Heart left ventricle (tissue), 16 donors: ENCODE measurements at regions not wholly inside any gene's neighbourhood (a gene's known extent, or its start where the extent isn't known, plus 50 kb on each side); places are given as distances from the start of the nearest gene placed in this dataset.
"Not testable (repeated sequence)": the region's sequence is repeated elsewhere in the genome, so short reads cannot be mapped to it uniquely, and the experiment has no call there.

Source experiments
- ATAC-seq, 4 donors: fragments of 200-7000 bp; cut with Tn5 transposase; one replicate each; pipeline ENCODE4 v1.9.1; 2020 to 2022; ENCODE audit warnings: moderate library complexity in 4 of 4, mild to moderate bottlenecking in 3 of 4, moderate number of reproducible peaks in 1 of 4
- DNase-seq, 5 donors: peaks; one replicate each; pipeline ENCODE4 v3.0.0-alpha.2; 2020
- H3K27ac ChIP-seq, 12 donors: fragments of 200-600 bp; sonication (generic) in 4 of 12; one replicate each; pipeline versions ENCODE4 v1.5.0 to v1.8.0; 2016 to 2022; ENCODE audit warnings: mild to moderate bottlenecking in 2 of 12
- H3K27me3 ChIP-seq, 9 donors: fragments of 200-600 bp; sonication (generic) in 2 of 9; one replicate each; pipeline versions ENCODE4 v1.5.1 to v1.8.0; 2016 to 2022; ENCODE audit warnings: mild to moderate bottlenecking in 3 of 9
- H3K36me3 ChIP-seq, 9 donors: fragments of 200-600 bp; sonication (generic) in 2 of 9; one replicate each; pipeline versions ENCODE4 v1.5.0 to v1.8.0; 2018 to 2022; ENCODE audit warnings: mild to moderate bottlenecking in 2 of 9
- H3K4me1 ChIP-seq, 12 donors: fragments of 200-600 bp; sonication (generic) in 4 of 12; one replicate each; pipeline versions ENCODE4 v1.5.0 to v1.8.0; 2016 to 2022; ENCODE audit warnings: mild to moderate bottlenecking in 3 of 12
- H3K4me3 ChIP-seq, 12 donors: fragments of 200-600 bp; sonication (generic) in 4 of 12; one replicate each; pipeline versions ENCODE4 v1.5.0 to v1.8.0; 2017 to 2022; ENCODE audit warnings: mild to moderate bottlenecking in 9 of 12, moderate library complexity in 4 of 12
- H3K9me3 ChIP-seq, 12 donors: fragments of 200-600 bp; sonication (generic) in 4 of 12; one replicate each; pipeline versions ENCODE4 v1.5.0 to v1.8.0; 2016 to 2022; ENCODE audit warnings: mild to moderate bottlenecking in 1 of 12
- POLR2A ChIP-seq, 2 donors: fragments of 450-650 bp; IDR thresholded peaks; one replicate each; pipeline ENCODE4 v1.6.1; 2017; ENCODE audit warnings: antibody characterized with exemption in 2 of 2, mild to moderate bottlenecking in 2 of 2, moderate library complexity in 2 of 2
- WGBS, 4 donors: extraction: QIAGEN DNeasy Blood & Tissue Kit in 2 of 4; methylation state at CpG; one replicate each; pipeline versions ENCODE4 v1.1.5 to v1.1.7; 2013 to 2018; 5-methylcytosine and 5-hydroxymethylcytosine counted together
- intact Hi-C, 10 donors: fragments of 100-400 bp; cut with DNase I; formaldehyde crosslinking; loops; one replicate each; pipeline versions ENCODE4 v1.11.1 to v1.14.2; 2022
- TF ChIP-seq, protein P1 (sequence below), 12 donors: fragments of 200-600 bp; sonication (generic) in 4 of 12; IDR thresholded peaks; one replicate each; pipeline versions ENCODE4 v1.5.0 to v1.8.0; 2018 to 2022; ENCODE audit warnings: antibody characterized with exemption in 12 of 12, mild to moderate bottlenecking in 5 of 12
- donor health status: ischemic (EF 13 %, LVEDD 7.1; RV severe dilation, severe dysfunction).
- donor health status: healthy with polysubstance abuse.
- donor health status: DM: no; HTN: yes; CAD: no.
- donor health status: DM: no; HTN: no; CAD: no.
- donor health status: ischemic (EF 25% LVEDD 6.9; RV normal size, moderate dysfunction).
- donor health status: ischemic (EF 25% LVEDD 5.7; RV mildly dilated, moderate dysfunction).
- donor health status: healthy.
- donor health status: DM: yes; HTN: yes; CAD: no.
- donor health status: ischemic (EF 35%, LVEDD 5.7; RV mildly dilated, moderate dysfunction).
- donor health status: nonischemic (EF 11% LVEDD 7.7; RV severe dilation, severe dysfunction).
- donor health status: DM: yes; HTN: yes; CAD: no.
- donor health status: PGD.
- donor health status: ischemic (EF 29% LVEDD 5.4; RV normal size, mild dysfunction).
- donor health status: nonischemic (EF 23%, LVEDD 6.1; RV moderate dilation, normal function).

DNA sequence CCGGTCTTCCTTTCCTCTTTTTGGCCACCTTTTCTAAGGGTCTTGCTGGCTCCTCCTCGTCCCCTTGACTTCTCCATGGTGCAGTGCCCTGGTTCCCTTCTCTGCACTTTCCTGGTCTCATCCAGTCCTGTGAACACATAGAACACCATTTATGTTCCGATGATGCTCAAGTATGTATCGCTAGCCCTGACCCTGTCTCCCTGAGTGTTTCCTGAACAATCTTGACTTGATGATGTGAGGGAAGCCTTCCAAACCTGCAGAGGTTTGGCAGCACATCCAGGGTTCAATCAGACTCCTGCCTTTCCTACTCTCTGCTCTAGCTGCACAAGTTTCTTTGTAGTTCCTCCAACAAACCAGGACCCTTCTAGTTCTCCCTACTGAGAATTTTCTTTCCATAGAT lies 132.1 kb downstream of the RGPD3 start:
- Histone ChIP-seq H3K4me3 (no peak overlapping the region), H3K4me1 (peaks cover 0 to 25% (median 0%) of the 10 kb centered on the region in 12 donors), H3K27me3 (no peaks in the 10 kb centered on the region), H3K27ac (peak overlapping the region in 1 of 12 donors; percentile 62), H3K36me3 (no peaks in the 10 kb centered on the region), H3K9me3 (peaks cover 0 to 1% (median 0%) of the 10 kb centered on the region in 12 donors)
- intact Hi-C loops: no loop called here
- TF ChIP-seq, protein P1, sequence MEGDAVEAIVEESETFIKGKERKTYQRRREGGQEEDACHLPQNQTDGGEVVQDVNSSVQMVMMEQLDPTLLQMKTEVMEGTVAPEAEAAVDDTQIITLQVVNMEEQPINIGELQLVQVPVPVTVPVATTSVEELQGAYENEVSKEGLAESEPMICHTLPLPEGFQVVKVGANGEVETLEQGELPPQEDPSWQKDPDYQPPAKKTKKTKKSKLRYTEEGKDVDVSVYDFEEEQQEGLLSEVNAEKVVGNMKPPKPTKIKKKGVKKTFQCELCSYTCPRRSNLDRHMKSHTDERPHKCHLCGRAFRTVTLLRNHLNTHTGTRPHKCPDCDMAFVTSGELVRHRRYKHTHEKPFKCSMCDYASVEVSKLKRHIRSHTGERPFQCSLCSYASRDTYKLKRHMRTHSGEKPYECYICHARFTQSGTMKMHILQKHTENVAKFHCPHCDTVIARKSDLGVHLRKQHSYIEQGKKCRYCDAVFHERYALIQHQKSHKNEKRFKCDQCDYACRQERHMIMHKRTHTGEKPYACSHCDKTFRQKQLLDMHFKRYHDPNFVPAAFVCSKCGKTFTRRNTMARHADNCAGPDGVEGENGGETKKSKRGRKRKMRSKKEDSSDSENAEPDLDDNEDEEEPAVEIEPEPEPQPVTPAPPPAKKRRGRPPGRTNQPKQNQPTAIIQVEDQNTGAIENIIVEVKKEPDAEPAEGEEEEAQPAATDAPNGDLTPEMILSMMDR (IDR thresholded peaks at IDR 0.05): no peak
- TF ChIP-seq POLR2A (IDR thresholded peaks at IDR 0.05): no peak
- DNase-seq (no peak), ATAC-seq (peak in 1 of 4 donors; percentile 25)
- WGBS, 4 donors: 60 to 72% (median 67%) methylated on average over 4 of the region's 4 CpGs

GRCh38 chr2:106334802-106335201 lies 133.4 kb downstream of the RGPD3 start:
- no peak for DNase-seq
- Histone ChIP-seq H3K27ac (peak overlapping the region in 7 of 12 donors; percentile 24 to 64 (median 47)), H3K9me3 (peaks cover 0 to 4% (median 0%) of the 10 kb centered on the region in 12 donors), H3K27me3 (no peaks in the 10 kb centered on the region), H3K36me3 (no peaks in the 10 kb centered on the region), H3K4me3 (no peak overlapping the region), H3K4me1 (peaks cover 0 to 25% (median 0%) of the 10 kb centered on the region in 12 donors)
- WGBS, 4 donors: 20 to 27% (median 23%) methylated on average over 4 of the region's 4 CpGs
- TF ChIP-seq, protein P1 (IDR thresholded peaks at IDR 0.05): no peak
- no peak for TF ChIP-seq POLR2A (IDR thresholded peaks at IDR 0.05)
- peak in 3 of 4 donors; percentile 89 to 90 (median 89) for ATAC-seq
- intact Hi-C loops: no loop called here

GRCh38 chr2:106333253-106333873 lies 134.8 kb downstream of the RGPD3 start:
- H3K27me3 ChIP-seq, H3K4me3 ChIP-seq, ATAC-seq, DNase-seq, intact Hi-C loops, H3K36me3 ChIP-seq, H3K27ac ChIP-seq, H3K9me3 ChIP-seq: not testable (repeated sequence)
- 88 to 94% (median 92%) methylated on average over 10 of the region's 10 CpGs for WGBS, 4 donors
- H3K4me1 ChIP-seq: peaks cover 0 to 25% (median 0%) of the 10 kb centered on the region in 12 donors

DNA sequence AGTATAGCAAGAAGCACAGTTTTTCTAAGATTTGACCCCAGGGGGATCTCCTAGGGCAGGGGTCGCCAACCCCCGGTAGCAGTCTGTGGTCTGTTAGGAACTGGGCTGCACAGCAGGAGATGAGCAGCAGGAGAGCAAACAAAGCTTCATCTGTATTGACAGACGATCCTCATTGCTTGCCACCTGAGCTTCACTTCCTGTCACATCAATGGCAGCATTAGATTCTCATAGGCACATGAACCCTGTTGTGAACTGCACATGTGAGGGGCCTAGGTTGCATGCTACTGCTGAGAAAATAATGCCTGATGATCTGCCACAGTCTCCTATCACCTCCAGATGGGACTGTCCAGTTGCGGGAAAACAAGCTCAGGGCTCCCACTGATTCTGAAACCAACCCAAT lies 136.2 kb downstream of the RGPD3 start:
- no peak overlapping the region for H3K4me3 ChIP-seq
- H3K4me1 ChIP-seq: peaks cover 0 to 25% (median 0%) of the 10 kb centered on the region in 12 donors
- no peak overlapping the region for H3K27ac ChIP-seq
- WGBS, 4 donors: 49 to 59% (median 55%) methylated on average over 4 of the region's 4 CpGs
- H3K27me3 ChIP-seq: no peaks in the 10 kb centered on the region
- intact Hi-C loops: no loop called here
- ATAC-seq: no peak
- TF ChIP-seq POLR2A (IDR thresholded peaks at IDR 0.05): no peak
- TF ChIP-seq, protein P1 (IDR thresholded peaks at IDR 0.05): no peak
- DNase-seq: no peak
- peaks cover 0 to 4% (median 0%) of the 10 kb centered on the region in 12 donors for H3K9me3 ChIP-seq
- H3K36me3 ChIP-seq: no peaks in the 10 kb centered on the region

DNA sequence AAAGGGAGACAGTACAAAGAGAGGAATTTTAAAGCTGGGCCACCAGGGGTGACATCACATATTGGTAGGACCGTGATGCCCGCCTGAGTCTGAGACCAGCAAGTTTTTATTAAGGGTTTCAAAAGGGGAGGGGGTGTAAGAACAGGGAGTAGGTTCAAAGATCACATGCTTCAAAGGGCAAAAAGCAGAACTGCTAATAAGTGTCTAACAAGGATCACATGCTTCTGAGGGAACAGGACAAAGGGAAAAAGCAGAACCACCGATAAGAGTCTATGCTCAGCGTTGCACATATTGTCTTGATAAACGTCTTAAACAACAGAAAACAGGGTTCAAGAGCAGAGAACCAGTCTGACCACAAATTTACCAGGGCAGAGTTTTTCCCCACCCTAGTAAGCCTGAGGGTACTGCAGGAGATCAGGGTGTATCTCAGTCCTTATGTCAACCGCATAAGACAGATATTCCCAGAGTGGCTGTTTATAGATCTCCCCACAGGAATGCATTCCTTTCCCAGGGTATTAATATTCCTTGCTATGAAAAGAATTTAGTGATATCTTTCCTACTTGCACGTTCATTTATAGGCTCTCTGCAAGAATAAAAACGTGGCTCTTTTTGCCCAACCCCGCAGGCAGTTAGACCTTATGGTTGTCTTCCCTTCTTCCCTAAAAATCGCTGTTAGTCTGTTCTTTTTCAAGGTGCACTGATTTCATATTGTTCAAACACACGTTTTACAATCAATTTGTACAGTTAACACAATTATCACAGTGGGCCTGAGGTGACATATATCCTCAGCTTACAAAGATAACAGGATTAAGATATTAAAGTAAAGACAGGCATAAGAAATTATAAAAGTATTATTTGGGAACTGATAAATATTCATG lies 136.5 kb upstream of the UXS1 start:
- WGBS, 4 donors: 60 to 67% (median 64%) methylated on average over 11 of the region's 11 CpGs
- intact Hi-C loops: loop anchor here in 1 of 10 donors (2.0 kb wide), 1 partner anchor 70 kb away; no protein-coding TSS in a partner anchor

More for the DNA sequence above, 136.5 kb upstream of the UXS1 start:
- H3K27ac ChIP-seq, ATAC-seq, DNase-seq, H3K4me3 ChIP-seq, H3K36me3 ChIP-seq, H3K27me3 ChIP-seq, H3K9me3 ChIP-seq: not testable (repeated sequence)
- H3K4me1 ChIP-seq: peaks cover 0 to 16% (median 0%) of the 10 kb centered on the region in 12 donors
